Natural killer cell (primary cell): ENCODE measurements at regions not wholly inside any gene's neighbourhood (a gene's known extent, or its start where the extent isn't known, plus 50 kb on each side); places are given as distances from the start of the nearest gene placed in this dataset.

Experiments
- ATAC-seq, 3 donors: fragments of 150-1000 bp in 2 of 3; fragments of 200-7000 bp in 1 of 3; cut with Tn5 transposase; 1 replicate in 1 of 3; 2 replicates in 2 of 3; pipeline ENCODE4 v1.10.0; 2021; ENCODE audit warnings: mild to moderate bottlenecking in 2 of 3, moderate library complexity in 2 of 3
- DNase-seq, 2 donors: peaks; one replicate each; pipeline versions ENCODE4 v3.0.0 to v3.0.0-alpha.2; 2013 to 2021; ENCODE audit warnings: mixed read lengths in 1 of 2
- H3K27ac ChIP-seq: one replicate; pipeline ENCODE4 v1.5.1; 2013; ENCODE audit warnings: mild to moderate bottlenecking, low read length
- H3K27me3 ChIP-seq: one replicate; pipeline ENCODE4 v1.6.1; 2013; ENCODE audit warnings: low read length; ENCODE audit not compliant: control insufficient read depth, insufficient read depth
- H3K36me3 ChIP-seq: one replicate; pipeline ENCODE4 v1.6.1; 2013; ENCODE audit warnings: low read length; ENCODE audit not compliant: control insufficient read depth, insufficient read depth
- H3K4me1 ChIP-seq: one replicate; pipeline ENCODE4 v1.6.1; 2013; ENCODE audit warnings: low read length; ENCODE audit not compliant: control insufficient read depth, insufficient read depth
- H3K4me3 ChIP-seq: one replicate; pipeline ENCODE4 v1.5.1; 2013; ENCODE audit warnings: low read length
- H3K9me3 ChIP-seq: one replicate; pipeline ENCODE4 v1.6.1; 2013; ENCODE audit warnings: low read length; ENCODE audit not compliant: control insufficient read depth, insufficient read depth
- H3K27ac Mint-ChIP-seq, 2 donors: one replicate each; pipeline ENCODE4 v1.8.0; 2022; ENCODE audit warnings: mild to moderate bottlenecking in 2 of 2, mixed read lengths in 2 of 2, moderate library complexity in 1 of 2
- H3K27me3 Mint-ChIP-seq, 2 donors: one replicate each; pipeline ENCODE4 v1.8.0; 2022; ENCODE audit warnings: low read depth in 2 of 2, mixed read lengths in 2 of 2
- H3K36me3 Mint-ChIP-seq: one replicate; pipeline ENCODE4 v1.8.0; 2022; ENCODE audit warnings: mixed read lengths
- H3K4me1 Mint-ChIP-seq, 2 donors: one replicate each; pipeline ENCODE4 v1.8.0; 2022; ENCODE audit warnings: mixed read lengths in 2 of 2
- H3K4me3 Mint-ChIP-seq: one replicate; pipeline ENCODE4 v1.8.0; 2022; ENCODE audit warnings: mild to moderate bottlenecking, moderate library complexity, mixed read lengths
- H3K9me3 Mint-ChIP-seq, 2 donors: one replicate each; pipeline ENCODE4 v1.8.0; 2022; ENCODE audit warnings: mixed read lengths in 2 of 2
- CTCF ChIP-seq: fragments of 200-600 bp; IDR thresholded peaks from one replicate; pipeline ENCODE4 v1.8.0; 2022; ENCODE audit warnings: antibody characterized with exemption
- WGBS: methylation state at CpG from one replicate; pipeline ENCODE4 v1.1.7; 2013; ENCODE audit warnings: missing lambda C conversion rate; ENCODE audit not compliant: insufficient coverage; 5-methylcytosine and 5-hydroxymethylcytosine counted together
- intact Hi-C: fragments of 100-400 bp; cut with micrococcal nuclease; formaldehyde crosslinking; loops from one replicate; pipeline ENCODE4 v1.14.2; 2022

- no peak for TF ChIP-seq CTCF
- Histone ChIP-seq H3K27ac (no peak overlapping the region), H3K27me3 (no peaks in the 10 kb centered on the region), H3K9me3 (no peaks in the 10 kb centered on the region), H3K4me1 (no peaks in the 10 kb centered on the region), H3K36me3 (no peaks in the 10 kb centered on the region), H3K4me3 (no peak overlapping the region)
- Mint-ChIP-seq H3K4me1 (no peaks in the 10 kb centered on the region), H3K27me3 (no peaks in the 10 kb centered on the region), H3K9me3 (peaks cover 2 to 6% of the 10 kb centered on the region in 2 donors), H3K4me3 (no peak overlapping the region), H3K36me3 (no peaks in the 10 kb centered on the region), H3K27ac (no peak overlapping the region)
- DNase-seq: no peak
- intact Hi-C loops: no loop called here
- no peak for ATAC-seq
Observed at GRCh38 chr9:22278426-22278825, 168.2 kb upstream of the DMRTA1 start.

GRCh38 chr9:22279636-22280035 lies 167.0 kb upstream of the DMRTA1 start:
- H3K9me3 ChIP-seq: no peaks in the 10 kb centered on the region
- no peaks in the 10 kb centered on the region for H3K27me3 ChIP-seq
- Mint-ChIP-seq H3K4me3 (no peak overlapping the region), H3K9me3 (peaks cover 2% of the 10 kb centered on the region in 2 donors), H3K4me1 (no peaks in the 10 kb centered on the region), H3K36me3 (no peaks in the 10 kb centered on the region), H3K27ac (no peak overlapping the region), H3K27me3 (no peaks in the 10 kb centered on the region)
- H3K4me3 ChIP-seq: no peak overlapping the region
- DNase-seq: no peak
- ATAC-seq: no peak
- H3K4me1 ChIP-seq: no peaks in the 10 kb centered on the region
- H3K27ac ChIP-seq: no peak overlapping the region
- no CpG with 5 or more reads among the region's 1 CpG for WGBS
- TF ChIP-seq CTCF: no peak
- intact Hi-C loops: no loop called here
- H3K36me3 ChIP-seq: no peaks in the 10 kb centered on the region

DNA sequence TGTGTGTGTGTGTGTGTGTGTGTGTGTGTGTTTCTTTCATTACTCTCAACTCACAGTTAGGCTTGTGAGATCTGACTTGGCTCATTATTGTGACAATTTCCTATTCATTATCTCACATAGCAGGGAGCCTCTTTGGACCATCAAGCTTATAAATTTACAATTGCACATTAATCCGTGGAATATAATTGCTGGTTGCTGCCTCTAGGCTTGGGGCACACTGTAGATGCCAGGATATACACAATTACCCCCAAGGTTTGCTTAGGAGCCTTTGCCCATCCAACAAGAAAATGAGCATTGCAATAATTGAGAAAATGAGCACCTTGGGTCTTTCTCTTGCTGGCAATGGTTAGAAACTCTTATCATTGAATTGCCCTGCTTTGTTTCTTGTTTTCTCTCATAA lies 161.6 kb upstream of the DMRTA1 start:
- intact Hi-C loops: no loop called here
- no peaks in the 10 kb centered on the region for H3K36me3 Mint-ChIP-seq
- H3K27me3 Mint-ChIP-seq: no peaks in the 10 kb centered on the region
- no peak overlapping the region for H3K27ac Mint-ChIP-seq
- Histone ChIP-seq H3K36me3 (no peaks in the 10 kb centered on the region), H3K27me3 (no peaks in the 10 kb centered on the region), H3K4me1 (no peaks in the 10 kb centered on the region), H3K4me3 (no peak overlapping the region), H3K27ac (no peak overlapping the region), H3K9me3 (no peaks in the 10 kb centered on the region)
- H3K4me1 Mint-ChIP-seq: no peaks in the 10 kb centered on the region
- peaks cover 0 to 2% of the 10 kb centered on the region in 2 donors for H3K9me3 Mint-ChIP-seq
- WGBS: 67% methylated on average over 1 of the region's 1 CpG
- no peak for TF ChIP-seq CTCF
- DNase-seq (no peak), ATAC-seq (no peak)
- H3K4me3 Mint-ChIP-seq: no peak overlapping the region

DNA sequence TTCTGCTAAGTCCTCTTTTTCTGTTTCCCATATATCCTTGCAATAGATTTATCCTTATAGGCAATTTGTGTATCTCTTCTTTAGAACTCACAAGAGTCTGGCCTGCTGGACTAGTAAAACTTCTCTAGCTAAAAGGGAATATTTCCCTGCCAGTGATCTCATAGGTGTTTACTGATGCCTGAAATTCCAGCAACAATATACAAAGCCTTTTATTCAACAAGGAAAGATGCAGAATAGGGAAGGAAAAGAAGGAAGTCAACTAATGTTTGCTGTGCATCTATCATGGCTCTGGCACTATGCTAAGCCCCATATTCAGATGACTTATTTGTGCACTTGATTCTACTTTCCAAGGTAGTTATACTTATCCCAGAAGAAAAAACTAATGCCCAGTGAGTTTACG lies 160.0 kb upstream of the DMRTA1 start:
- Mint-ChIP-seq H3K4me1 (no peaks in the 10 kb centered on the region), H3K27me3 (no peaks in the 10 kb centered on the region), H3K27ac (no peak overlapping the region), H3K36me3 (no peaks in the 10 kb centered on the region), H3K9me3 (peaks cover 0 to 4% of the 10 kb centered on the region in 2 donors), H3K4me3 (no peak overlapping the region)
- 100% methylated on average over 1 of the region's 1 CpG for WGBS
- Histone ChIP-seq H3K36me3 (no peaks in the 10 kb centered on the region), H3K27ac (no peak overlapping the region), H3K27me3 (no peaks in the 10 kb centered on the region), H3K4me1 (no peaks in the 10 kb centered on the region), H3K9me3 (no peaks in the 10 kb centered on the region), H3K4me3 (no peak overlapping the region)
- DNase-seq (no peak), ATAC-seq (no peak)
- no peak for TF ChIP-seq CTCF
- intact Hi-C loops: no loop called here
